ENCODE measurements at regions not wholly inside any gene's neighbourhood (a gene's known extent, or its start where the extent isn't known, plus 50 kb on each side); places are given as distances from the start of the nearest gene placed in this dataset.
"Not testable (repeated sequence)": the region's sequence is repeated elsewhere in the genome, so short reads cannot be mapped to it uniquely, and the experiment has no call there.

DNA sequence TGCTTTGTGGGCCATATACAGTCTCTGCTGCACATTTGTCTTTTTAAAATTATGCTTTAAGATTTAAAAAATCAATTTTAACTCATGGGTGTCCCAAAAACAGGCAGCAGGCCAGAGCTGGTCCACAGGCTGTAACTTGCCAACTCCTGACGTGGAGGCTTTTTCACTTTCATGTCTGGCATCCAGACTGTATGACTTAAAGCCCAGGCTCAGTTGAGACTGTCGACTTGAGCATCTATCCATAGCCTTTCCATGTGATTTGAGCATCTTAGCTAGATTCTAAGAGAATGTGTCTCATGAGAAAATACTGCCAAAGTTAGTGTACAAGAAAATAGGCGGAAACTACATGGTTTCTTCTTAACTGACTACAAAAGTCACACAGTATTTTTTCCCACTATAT is 559.0 kb upstream of the TUSC1 start:
- H3K4me1 Mint-ChIP-seq = peaks cover 5% of the 10 kb centered on the region

DNA sequence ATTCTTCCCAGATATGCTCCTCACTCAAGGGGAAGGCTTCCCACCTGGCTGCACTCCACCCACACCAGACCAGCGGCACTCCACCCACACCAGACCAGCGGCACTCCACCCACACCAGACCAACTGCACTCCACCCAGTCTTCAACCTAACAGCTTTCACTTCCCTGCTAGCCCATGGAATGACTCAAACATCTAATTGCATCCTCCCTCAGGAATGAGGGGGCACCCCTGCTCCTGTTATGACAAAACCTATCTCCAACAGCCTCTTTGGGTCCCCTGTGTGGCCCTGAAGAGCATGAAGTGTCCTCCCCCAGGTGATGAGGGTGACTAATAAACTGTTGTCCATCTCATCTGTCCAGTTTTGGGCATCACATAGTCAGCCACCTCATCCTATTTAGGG is 556.6 kb upstream of the TUSC1 start:
- Mint-ChIP-seq H3K27ac (no peak overlapping the region), H3K9me3 (no peaks in the 10 kb centered on the region), H3K4me1 (peaks cover 5% of the 10 kb centered on the region), H3K27me3 (no peaks in the 10 kb centered on the region), H3K4me3 (no peak overlapping the region), H3K36me3 (no peaks in the 10 kb centered on the region)
- no peak for ATAC-seq (ENCODE audit: low read depth)
- DNase-seq (ENCODE audit: low spot score in 2 of 2) = no peak

More for the DNA sequence above, 559.0 kb upstream of the TUSC1 start:
- Mint-ChIP-seq H3K4me3 (no peak overlapping the region), H3K27me3 (no peaks in the 10 kb centered on the region), H3K27ac (no peak overlapping the region), H3K36me3 (no peaks in the 10 kb centered on the region), H3K9me3 (no peaks in the 10 kb centered on the region)
- no peak for ATAC-seq (ENCODE audit: low read depth)
- DNase-seq (ENCODE audit: low spot score in 2 of 2) = no peak

- H3K27ac Mint-ChIP-seq = no peak overlapping the region
- H3K36me3 Mint-ChIP-seq = no peaks in the 10 kb centered on the region
- no peaks in the 10 kb centered on the region for H3K27me3 Mint-ChIP-seq
- DNase-seq (ENCODE audit: low spot score in 2 of 2) = no peak
- H3K4me1 Mint-ChIP-seq = peaks cover 5% of the 10 kb centered on the region
- no peak for ATAC-seq (ENCODE audit: low read depth)
- no peak overlapping the region for H3K4me3 Mint-ChIP-seq
- no peaks in the 10 kb centered on the region for H3K9me3 Mint-ChIP-seq
These were observed 553.1 kb upstream of the TUSC1 start for GRCh38 chr9:26231391-26231790.

- no peak for ATAC-seq (ENCODE audit: low read depth)
- H3K9me3 Mint-ChIP-seq = no peaks in the 10 kb centered on the region
- DNase-seq (ENCODE audit: low spot score in 2 of 2) = no peak
- H3K36me3 Mint-ChIP-seq = no peaks in the 10 kb centered on the region
- no peaks in the 10 kb centered on the region for H3K27me3 Mint-ChIP-seq
- no peak overlapping the region for H3K27ac Mint-ChIP-seq
- no peak overlapping the region for H3K4me3 Mint-ChIP-seq
- peaks cover under 1% of the 10 kb centered on the region for H3K4me1 Mint-ChIP-seq
These were observed 551.2 kb upstream of the TUSC1 start for GRCh38 chr9:26229324-26230054.

DNA sequence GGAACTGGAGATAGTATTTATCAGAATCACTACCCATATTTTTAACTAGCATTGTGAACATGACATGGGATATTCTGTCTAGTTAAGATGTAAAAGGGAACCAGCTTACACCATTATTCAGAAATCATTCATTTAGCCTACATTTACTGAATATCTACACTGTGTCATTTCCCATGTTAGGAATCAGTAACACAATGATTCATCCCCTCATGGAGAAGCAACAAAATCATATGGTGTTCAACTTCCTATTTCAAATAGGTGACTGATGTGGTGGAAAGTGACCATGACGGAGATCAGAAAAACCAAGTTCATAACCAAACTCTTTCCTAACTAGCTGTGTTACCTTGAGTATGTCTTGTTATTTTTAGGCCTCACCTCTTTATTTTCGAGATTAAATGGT is 550.0 kb upstream of the TUSC1 start:
- no peak overlapping the region for H3K27ac Mint-ChIP-seq
- DNase-seq (ENCODE audit: low spot score in 2 of 2) (no peak), ATAC-seq (ENCODE audit: low read depth) (no peak)
- no peaks in the 10 kb centered on the region for H3K4me1 Mint-ChIP-seq
- no peak overlapping the region for H3K4me3 Mint-ChIP-seq
- H3K36me3 Mint-ChIP-seq = no peaks in the 10 kb centered on the region
- no peaks in the 10 kb centered on the region for H3K27me3 Mint-ChIP-seq
- H3K9me3 Mint-ChIP-seq = no peaks in the 10 kb centered on the region

- no peaks in the 10 kb centered on the region for H3K4me1 Mint-ChIP-seq
- no peaks in the 10 kb centered on the region for H3K36me3 Mint-ChIP-seq
- ATAC-seq (ENCODE audit: low read depth) = no peak
- H3K4me3 Mint-ChIP-seq = no peak overlapping the region
- no peak for DNase-seq (ENCODE audit: low spot score in 2 of 2)
- H3K27ac Mint-ChIP-seq = no peak overlapping the region
- H3K9me3 Mint-ChIP-seq = peaks cover 5% of the 10 kb centered on the region
- H3K27me3 Mint-ChIP-seq = no peaks in the 10 kb centered on the region
These were observed 543.0 kb upstream of the TUSC1 start for GRCh38 chr9:26221290-26221689.

DNA sequence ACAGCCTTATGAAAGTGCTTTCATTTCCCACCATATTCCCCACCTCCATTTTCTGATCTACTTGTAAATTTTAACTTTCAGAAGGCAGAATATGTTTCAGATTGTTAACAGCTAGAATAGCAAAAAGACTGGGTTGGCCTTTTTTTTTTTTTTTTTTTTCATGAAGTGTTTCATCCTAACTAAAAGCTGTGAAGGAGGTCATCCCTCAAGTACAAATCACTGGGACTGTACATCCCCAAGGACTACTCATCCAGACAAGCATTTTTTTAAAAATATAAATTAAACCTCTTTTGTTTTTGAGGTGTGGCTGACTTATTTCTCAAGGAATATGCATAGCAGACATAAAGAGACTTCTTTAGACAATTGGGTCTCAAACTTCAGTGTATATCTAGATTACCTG is 542.1 kb upstream of the TUSC1 start:
- no peaks in the 10 kb centered on the region for H3K4me1 Mint-ChIP-seq
- H3K4me3 Mint-ChIP-seq = no peak overlapping the region
- no peak overlapping the region for H3K27ac Mint-ChIP-seq
- H3K9me3 Mint-ChIP-seq = peaks cover 6% of the 10 kb centered on the region
- H3K27me3 Mint-ChIP-seq = no peaks in the 10 kb centered on the region
- no peak for DNase-seq (ENCODE audit: low spot score in 2 of 2)
- ATAC-seq (ENCODE audit: low read depth) = no peak
- no peaks in the 10 kb centered on the region for H3K36me3 Mint-ChIP-seq

DNA sequence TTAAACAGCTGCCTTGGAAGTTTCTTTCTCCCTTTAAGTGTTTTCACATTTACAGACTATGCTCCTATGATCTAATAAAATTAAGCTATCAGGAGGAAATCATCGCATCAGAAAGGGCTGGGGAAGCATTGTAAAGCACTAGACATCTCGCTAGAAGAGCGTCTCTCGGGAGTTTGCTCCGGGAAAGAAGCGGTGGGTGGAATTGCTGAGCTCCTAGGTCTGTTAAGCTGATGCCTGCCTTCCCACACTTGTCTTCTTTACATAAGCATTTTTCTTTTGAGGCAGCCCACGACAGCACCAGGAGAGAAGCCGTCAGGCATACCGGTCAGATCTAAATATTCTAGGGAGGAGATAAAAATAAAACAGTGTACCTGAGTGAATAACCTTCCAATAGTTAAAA is 541.7 kb upstream of the TUSC1 start:
- Mint-ChIP-seq H3K9me3 (peaks cover 6% of the 10 kb centered on the region), H3K4me1 (no peaks in the 10 kb centered on the region), H3K36me3 (no peaks in the 10 kb centered on the region), H3K4me3 (no peak overlapping the region), H3K27me3 (no peaks in the 10 kb centered on the region), H3K27ac (no peak overlapping the region)
- no peak for ATAC-seq (ENCODE audit: low read depth)
- no peak for DNase-seq (ENCODE audit: low spot score in 2 of 2)

GRCh38 chr9:26216702-26217101 is 538.5 kb upstream of the TUSC1 start:
- Mint-ChIP-seq H3K36me3 (no peaks in the 10 kb centered on the region), H3K4me3 (no peak overlapping the region), H3K4me1 (no peaks in the 10 kb centered on the region), H3K27ac (no peak overlapping the region), H3K9me3 (peaks cover 6% of the 10 kb centered on the region), H3K27me3 (no peaks in the 10 kb centered on the region)
- no peak for ATAC-seq (ENCODE audit: low read depth)
- DNase-seq (ENCODE audit: low spot score in 2 of 2) = no peak

- not testable (repeated sequence) for DNase-seq (ENCODE audit: low spot score in 2 of 2); H3K4me1 Mint-ChIP-seq; H3K27ac Mint-ChIP-seq; H3K27me3 Mint-ChIP-seq; H3K9me3 Mint-ChIP-seq; ATAC-seq (ENCODE audit: low read depth); H3K36me3 Mint-ChIP-seq; H3K4me3 Mint-ChIP-seq
These were observed 536.6 kb upstream of the TUSC1 start for GRCh38 chr9:26214713-26215444.

DNA sequence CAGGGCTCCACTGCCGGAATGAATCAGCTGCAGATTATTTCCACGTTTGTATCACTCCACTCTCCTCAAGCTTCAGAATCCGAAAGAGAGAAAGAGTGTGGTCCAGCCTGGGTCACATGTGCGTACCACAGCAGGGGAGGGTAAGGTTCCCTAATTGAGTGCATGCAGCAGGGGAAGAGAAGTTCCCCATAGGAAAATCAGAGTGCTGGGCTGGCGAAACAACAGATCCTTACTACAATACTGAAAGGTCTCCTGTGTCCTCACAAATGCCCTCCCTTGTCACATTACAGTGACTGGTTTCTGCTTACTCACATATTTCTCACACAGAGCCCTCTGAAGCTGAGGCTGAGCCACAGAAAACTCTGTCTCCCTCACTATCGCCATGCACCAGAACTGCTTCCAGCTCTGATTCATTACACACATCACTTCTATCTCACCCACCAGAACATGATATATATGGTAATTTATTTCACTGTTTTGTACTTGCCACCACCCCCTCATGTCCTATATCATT is 532.2 kb upstream of the TUSC1 start:
- Mint-ChIP-seq H3K27ac (no peak overlapping the region), H3K36me3 (no peaks in the 10 kb centered on the region)
- no peak for DNase-seq (ENCODE audit: low spot score in 2 of 2)

DNA sequence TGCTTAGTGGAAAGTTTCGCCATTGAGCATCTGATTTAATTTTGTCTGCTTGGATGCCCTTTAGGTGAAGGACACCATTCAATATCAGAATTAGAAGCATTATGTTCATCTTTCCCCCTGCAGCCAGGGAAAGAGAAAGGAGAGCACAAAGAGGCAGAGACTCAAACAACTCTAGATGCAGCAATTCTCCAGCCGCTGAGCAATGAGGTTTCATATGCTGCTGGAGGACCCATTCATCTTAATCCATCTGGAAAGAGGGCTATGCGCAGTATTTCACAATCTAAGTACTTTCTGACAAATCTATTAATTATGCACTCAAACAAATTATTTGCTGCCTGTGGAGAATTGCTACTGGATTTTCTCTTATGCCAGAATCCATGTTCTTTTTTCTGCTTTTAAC is 527.0 kb upstream of the TUSC1 start:
- H3K4me3 Mint-ChIP-seq = no peak overlapping the region
- DNase-seq (ENCODE audit: low spot score in 2 of 2) = no peak
- no peak overlapping the region for H3K27ac Mint-ChIP-seq
- no peaks in the 10 kb centered on the region for H3K27me3 Mint-ChIP-seq
- no peaks in the 10 kb centered on the region for H3K4me1 Mint-ChIP-seq
- H3K9me3 Mint-ChIP-seq = peaks cover 2% of the 10 kb centered on the region
- no peaks in the 10 kb centered on the region for H3K36me3 Mint-ChIP-seq
- no peak for ATAC-seq (ENCODE audit: low read depth)

More for the DNA sequence above, 532.2 kb upstream of the TUSC1 start:
- H3K9me3 Mint-ChIP-seq = peaks cover 2% of the 10 kb centered on the region
- ATAC-seq (ENCODE audit: low read depth) = no peak
- H3K4me3 Mint-ChIP-seq = no peak overlapping the region
- no peaks in the 10 kb centered on the region for H3K4me1 Mint-ChIP-seq
- no peaks in the 10 kb centered on the region for H3K27me3 Mint-ChIP-seq

DNA sequence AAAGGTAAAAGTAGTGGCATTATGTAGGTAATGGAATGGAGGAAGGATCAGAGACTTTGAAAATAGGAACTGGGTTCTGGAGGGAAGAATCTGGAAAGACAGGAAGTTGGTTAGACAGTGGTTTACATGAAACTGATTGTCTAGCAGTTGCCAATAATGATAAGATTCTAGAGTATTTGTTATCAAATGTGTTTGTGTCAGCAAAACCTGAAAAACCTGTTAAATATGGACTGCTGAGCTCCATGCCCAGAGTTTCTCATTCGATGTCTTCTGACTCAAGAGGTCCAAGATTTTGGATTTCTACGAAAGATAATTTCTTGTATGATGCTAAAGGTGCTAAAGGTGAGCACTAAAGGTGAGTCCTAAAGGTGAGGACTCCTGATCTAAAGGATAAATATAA is 515.0 kb upstream of the TUSC1 start:
- no peaks in the 10 kb centered on the region for H3K4me1 Mint-ChIP-seq
- peaks cover 6% of the 10 kb centered on the region for H3K9me3 Mint-ChIP-seq
- H3K36me3 Mint-ChIP-seq = no peaks in the 10 kb centered on the region
- ATAC-seq (ENCODE audit: low read depth) (no peak), DNase-seq (ENCODE audit: low spot score in 2 of 2) (no peak)
- H3K4me3 Mint-ChIP-seq = no peak overlapping the region
- no peak overlapping the region for H3K27ac Mint-ChIP-seq
- no peaks in the 10 kb centered on the region for H3K27me3 Mint-ChIP-seq

- Mint-ChIP-seq H3K36me3 (no peaks in the 10 kb centered on the region), H3K4me3 (no peak overlapping the region), H3K27me3 (no peaks in the 10 kb centered on the region), H3K9me3 (peaks cover 6% of the 10 kb centered on the region), H3K27ac (no peak overlapping the region), H3K4me1 (no peaks in the 10 kb centered on the region)
- ATAC-seq (ENCODE audit: low read depth) (no peak), DNase-seq (ENCODE audit: low spot score in 2 of 2) (no peak)
These were observed 513.5 kb upstream of the TUSC1 start for GRCh38 chr9:26191711-26192110.

DNA sequence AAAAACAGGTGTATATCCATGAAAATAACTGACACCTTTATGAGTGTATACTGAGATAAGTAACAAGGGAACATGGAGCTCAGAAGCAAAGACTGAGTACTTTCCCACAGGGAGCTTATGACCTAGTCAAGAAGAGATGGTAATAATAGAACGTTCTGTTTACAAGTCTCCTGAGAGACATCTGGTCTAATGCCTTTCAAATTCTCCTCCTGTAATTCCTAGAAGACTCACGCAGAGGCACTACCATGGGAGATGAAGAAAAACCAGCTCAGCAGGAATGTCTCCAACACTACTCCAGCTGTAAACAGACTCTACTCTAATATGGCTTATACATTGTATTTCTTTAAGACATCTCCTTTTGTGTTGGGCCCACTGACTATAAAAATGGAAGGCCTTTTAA is 503.6 kb upstream of the TUSC1 start:
- no peak overlapping the region for H3K27ac Mint-ChIP-seq

More for the DNA sequence above, 503.6 kb upstream of the TUSC1 start:
- Mint-ChIP-seq H3K4me3 (no peak overlapping the region), H3K4me1 (no peaks in the 10 kb centered on the region), H3K36me3 (no peaks in the 10 kb centered on the region), H3K9me3 (no peaks in the 10 kb centered on the region), H3K27me3 (no peaks in the 10 kb centered on the region)
- DNase-seq (ENCODE audit: low spot score in 2 of 2) (no peak), ATAC-seq (ENCODE audit: low read depth) (no peak)
